OCI-LY3 (cell line): ENCODE measurements at regions not wholly inside any gene's neighbourhood (a gene's known extent, or its start where the extent isn't known, plus 50 kb on each side); places are given as distances from the start of the nearest gene placed in this dataset.

ENCODE experiments used
- H2AFZ ChIP-seq: fragments of 200-600, 300-600 bp; shearing (Covaris generic); 2 replicates; pipeline ENCODE4 v1.6.0; 2014; ENCODE audit warnings: antibody characterized with exemption, low read depth, low read length
- H3K27ac ChIP-seq: fragments of 200-600, 300-600 bp; sonication (generic); 2 replicates; pipeline ENCODE4 v1.5.1; 2014; ENCODE audit warnings: mild to moderate bottlenecking, low read length, moderate library complexity, mixed read lengths
- H3K27me3 ChIP-seq: fragments of 200-600, 300-600 bp; sonication (generic); 2 replicates; pipeline ENCODE4 v1.6.1; 2014; ENCODE audit warnings: low read depth, low read length, mixed read lengths
- H3K36me3 ChIP-seq: fragments of 200-600, 300-600 bp; sonication (generic); replicated peaks from 2 replicates; pipeline ENCODE3; 2014; ENCODE audit warnings: low read depth, low read length, mixed read lengths
- H3K4me1 ChIP-seq: fragments of 300-600, 200-600 bp; sonication (generic); 2 replicates; pipeline ENCODE4 v1.6.1; 2014; ENCODE audit warnings: low read length, mixed read lengths
- H3K4me2 ChIP-seq: fragments of 200-600, 300-600 bp; sonication (generic); 2 replicates; pipeline ENCODE4 v1.6.1; 2014; ENCODE audit warnings: low read length, mixed read lengths
- H3K4me3 ChIP-seq: fragments of 300-600, 200-600 bp; sonication (generic); 2 replicates; pipeline ENCODE4 v1.5.1; 2014; ENCODE audit warnings: antibody characterized with exemption, mild to moderate bottlenecking, low read length, moderate library complexity
- H3K79me2 ChIP-seq: fragments of 300-600, 200-600 bp; shearing (Covaris generic); 2 replicates; pipeline ENCODE4 v1.6.1; 2014; ENCODE audit warnings: mild to moderate bottlenecking, low read length, mixed read lengths
- H3K9ac ChIP-seq: fragments of 300-600, 200-600 bp; shearing (Covaris generic); 2 replicates; pipeline ENCODE4 v1.6.0; 2014; ENCODE audit warnings: mild to moderate bottlenecking, low read length, moderate library complexity
- H3K9me3 ChIP-seq: fragments of 200-600, 300-600 bp; shearing (Covaris generic); 2 replicates; pipeline ENCODE4 v1.6.1; 2014; ENCODE audit warnings: low read length, mixed read lengths; ENCODE audit not compliant: insufficient read depth
- H4K20me1 ChIP-seq: fragments of 200-600, 300-600 bp; sonication (generic); 2 replicates; pipeline ENCODE4 v1.6.1; 2016; ENCODE audit warnings: low read length, mixed read lengths; ENCODE audit not compliant: insufficient read depth
- CTCF ChIP-seq: fragments of 200-600, 300-600 bp; sonication (generic); IDR thresholded peaks from 2 replicates; pipeline ENCODE4 v1.5.1; 2014; ENCODE audit warnings: antibody characterized with exemption, low read length, low read depth
- EZH2phosphoT487 ChIP-seq: fragments of 200-600 bp; shearing (Covaris generic); IDR thresholded peaks from 2 replicates; pipeline ENCODE4 v1.6.1; 2018; ENCODE audit warnings: antibody characterized with exemption, mixed run types, low read depth

GRCh38 chr15:67953299-67953698 is 100.8 kb upstream of the PIAS1 start:
- Histone ChIP-seq H3K4me2 (no peak overlapping the region), H3K9ac (no peak overlapping the region), H3K9me3 (0 out of 2 replicates have a peak, but pooled peaks cover 1% of the 10 kb centered on the region), H4K20me1 (no peaks in the 10 kb centered on the region), H3K36me3 (no peaks in the 10 kb centered on the region), H3K27me3 (peaks cover under 1% of the 10 kb centered on the region), H2AFZ (no peak overlapping the region), H3K4me3 (no peak overlapping the region), H3K79me2 (no peaks in the 10 kb centered on the region), H3K27ac (no peak overlapping the region), H3K4me1 (peaks cover 5% of the 10 kb centered on the region; the same call in 1 of the 2 replicates)
- no peak for TF ChIP-seq CTCF

GRCh38 chr15:67955252-67955651 is 98.9 kb upstream of the PIAS1 start:
- Histone ChIP-seq H3K9me3 (no peaks in the 10 kb centered on the region), H3K4me3 (no peak overlapping the region), H3K79me2 (no peaks in the 10 kb centered on the region), H3K27me3 (peaks cover 18% of the 10 kb centered on the region), H2AFZ (no peak overlapping the region), H3K9ac (no peak overlapping the region), H3K27ac (no peak overlapping the region), H3K4me2 (no peak overlapping the region), H4K20me1 (no peaks in the 10 kb centered on the region), H3K36me3 (no peaks in the 10 kb centered on the region), H3K4me1 (peaks cover 5% of the 10 kb centered on the region; the same call in 1 of the 2 replicates)
- no peak for TF ChIP-seq EZH2phosphoT487
- TF ChIP-seq CTCF: no peak

- H3K9me3 ChIP-seq: no peaks in the 10 kb centered on the region
- no peak overlapping the region for H3K4me3 ChIP-seq
- H3K36me3 ChIP-seq: no peaks in the 10 kb centered on the region
- no peaks in the 10 kb centered on the region for H3K79me2 ChIP-seq
- no peak overlapping the region for H3K27ac ChIP-seq
- peaks cover 19% of the 10 kb centered on the region for H3K4me1 ChIP-seq
- H2AFZ ChIP-seq: no peak overlapping the region
- no peak overlapping the region for H3K9ac ChIP-seq
- no peak for TF ChIP-seq EZH2phosphoT487
- no peak for TF ChIP-seq CTCF
- no peak overlapping the region for H3K4me2 ChIP-seq
- no peaks in the 10 kb centered on the region for H4K20me1 ChIP-seq
- H3K27me3 ChIP-seq: peaks cover 32% of the 10 kb centered on the region
Measured at GRCh38 chr15:67957435-67958132, 96.5 kb upstream of the PIAS1 start.

- Histone ChIP-seq H3K4me3 (peak overlapping the region; percentile 95), H3K27me3 (peaks cover 36% of the 10 kb centered on the region), H3K36me3 (no peaks in the 10 kb centered on the region), H4K20me1 (no peaks in the 10 kb centered on the region), H3K79me2 (no peaks in the 10 kb centered on the region), H3K27ac (no peak overlapping the region), H3K9me3 (no peaks in the 10 kb centered on the region), H3K9ac (peak overlapping the region; percentile 58), H3K4me1 (peaks cover 15% of the 10 kb centered on the region), H2AFZ (peak overlapping the region; percentile 99), H3K4me2 (peak overlapping the region; percentile 99)
- no peak for TF ChIP-seq EZH2phosphoT487
- no peak for TF ChIP-seq CTCF
Measured at GRCh38 chr15:67967871-67968431, 86.2 kb upstream of the PIAS1 start.
